K562 (cell line): ENCODE measurements at regions not wholly inside any gene's neighbourhood (a gene's known extent, or its start where the extent isn't known, plus 50 kb on each side); places are given as distances from the start of the nearest gene placed in this dataset.

ENCODE experiments used
- ATAC-seq: fragments of 200-7000 bp; cut with Tn5 transposase; 3 replicates; pipeline ENCODE4 v1.9.1; 2020; ENCODE audit warnings: moderate library complexity
- BruUV-seq: library from RNA; stranded (reverse); fragments of 400-500 nt; replicated peaks from 2 replicates; lab custom pipeline; 2021; lab: Mats Ljungman, UMichigan
- CTCF ChIA-PET: fragments of 300-600 bp; formaldehyde crosslinking; extraction: SDS; loops from one replicate; lab custom pipeline; 2021; ENCODE audit warnings: low intra/inter-chr PET ratio; lab: Yijun Ruan, JAX
- POLR2A ChIA-PET: fragments of 300-600, 350-650 bp; sonication (Branson Sonifier 250); formaldehyde crosslinking; extraction: SDS; loops from one replicate; lab custom pipeline; 2021; ENCODE audit warnings: antibody characterized with exemption, inconsistent platforms; lab: Yijun Ruan, JAX
- DNase-seq, 4 experiments: peaks; one replicate each; pipeline versions ENCODE4 v3.0.0 to v3.0.0-alpha.2; 2011 to 2018; ENCODE audit warnings: low spot score in 3 of 4, mixed read lengths in 3 of 4; ENCODE audit errors: extremely low read depth in 1 of 4
- FAIRE-seq: peaks from 2 replicates; lab custom pipeline; 2011; peaks lifted over from hg19 to GRCh38; lab: Jason Lieb, UNC
- H2AFZ ChIP-seq: 2 replicates; pipeline ENCODE4 v1.6.0; 2011; ENCODE audit warnings: low read depth, low read length, control low read depth, inconsistent platforms
- H3K27ac ChIP-seq: fragments of 200-600 bp; 3 replicates; pipeline ENCODE4 v1.8.0; 2011; ENCODE audit warnings: low read depth, mild to moderate bottlenecking, control low read depth, inconsistent platforms, low read length, moderate library complexity, mixed read lengths; ENCODE audit errors: extremely low read depth
- H3K27me3 ChIP-seq, 2 experiments: fragments of 300-600 bp in 1 of 2; 2 replicates in 1 of 2; 3 replicates in 1 of 2; pipeline versions ENCODE4 v1.6.0 to v1.8.0; 2011; ENCODE audit warnings: inconsistent platforms in 2 of 2, low read length in 2 of 2, mild to moderate bottlenecking in 1 of 2, mixed read lengths in 1 of 2, moderate library complexity in 1 of 2; ENCODE audit not compliant: control insufficient read depth in 2 of 2, insufficient read depth in 2 of 2
- H3K36me3 ChIP-seq: fragments of 300-600 bp; 3 replicates; pipeline ENCODE4 v1.8.0; 2011; ENCODE audit warnings: mild to moderate bottlenecking, low read length, inconsistent platforms; ENCODE audit not compliant: control insufficient read depth, insufficient read depth
- H3K4me1 ChIP-seq, 2 experiments: fragments of 200-600 bp in 1 of 2; replicated peaks in 1 of 2; 2 replicates in 1 of 2; 3 replicates in 1 of 2; pipeline versions ENCODE4 v1.5.1 to v1.8.0; 2011; ENCODE audit warnings: inconsistent platforms in 2 of 2, low read length in 2 of 2, mild to moderate bottlenecking in 1 of 2, mixed read lengths in 1 of 2, moderate library complexity in 1 of 2; ENCODE audit not compliant: control insufficient read depth in 2 of 2, insufficient read depth in 2 of 2
- H3K4me2 ChIP-seq: 2 replicates; pipeline ENCODE4 v1.6.1; 2011; ENCODE audit warnings: low read length, control low read depth, inconsistent platforms, mixed read lengths; ENCODE audit not compliant: insufficient read depth
- H3K4me3 ChIP-seq: fragments of 200-600 bp; sonication (generic), shearing (Covaris generic); 2 replicates; pipeline ENCODE4 v1.5.1; 2016; ENCODE audit warnings: control low read depth, inconsistent platforms
- H3K79me2 ChIP-seq: fragments of 200-600 bp; 3 replicates; pipeline ENCODE4 v1.8.0; 2011; ENCODE audit warnings: low read length, inconsistent platforms; ENCODE audit not compliant: control insufficient read depth, insufficient read depth
- H3K9ac ChIP-seq, 2 experiments: 2 replicates each; pipeline versions ENCODE4 v1.6.0 to v1.6.1; 2011; ENCODE audit warnings: low read depth in 2 of 2, low read length in 2 of 2, control low read depth in 1 of 2, inconsistent platforms in 1 of 2, mild to moderate bottlenecking in 1 of 2, mixed read lengths in 1 of 2; ENCODE audit not compliant: insufficient read depth in 1 of 2
- H3K9me1 ChIP-seq: one replicate; pipeline ENCODE4 v1.6.0; 2011; ENCODE audit warnings: inconsistent platforms, mild to moderate bottlenecking, low read length, moderate library complexity; ENCODE audit not compliant: control insufficient read depth, insufficient read depth
- H3K9me3 ChIP-seq: replicated peaks from 2 replicates; pipeline ENCODE4 v1.5.1; 2011; ENCODE audit warnings: low read depth, low read length, inconsistent platforms; ENCODE audit not compliant: control insufficient read depth, insufficient read depth
- H4K20me1 ChIP-seq: replicated peaks from 2 replicates; pipeline ENCODE4 v1.6.1; 2011; ENCODE audit warnings: low read length, inconsistent platforms, mixed read lengths; ENCODE audit not compliant: control insufficient read depth, insufficient read depth
- C11orf30 ChIP-seq: fragments of 450-650 bp; IDR thresholded peaks from 2 replicates; pipeline ENCODE4 v1.6.1; 2016; ENCODE audit warnings: low read depth, mild to moderate bottlenecking
- DACH1 ChIP-seq: fragments of 450-650 bp; IDR thresholded peaks from 2 replicates; pipeline ENCODE4 v1.6.1; 2018; ENCODE audit not compliant: partially characterized antibody
- DPF2 ChIP-seq: fragments of 450-650 bp; IDR thresholded peaks from 2 replicates; pipeline ENCODE4 v1.6.1; 2016
- KDM1A ChIP-seq, 2 experiments: fragments of 450-650 bp; IDR thresholded peaks; 2 replicates each; pipeline ENCODE4 v1.6.1; 2016; ENCODE audit warnings: mild to moderate bottlenecking in 2 of 2
- KDM4B ChIP-seq, 2 experiments: fragments of 450-650 bp in 1 of 2; sonication (generic) in 1 of 2; IDR thresholded peaks; 2 replicates each; pipeline ENCODE4 v1.6.1; 2016 to 2017; ENCODE audit warnings: borderline replicate concordance in 2 of 2, antibody characterized with exemption in 1 of 2, low read depth in 1 of 2, mild to moderate bottlenecking in 1 of 2
- MEF2A ChIP-seq: IDR thresholded peaks from 2 replicates; pipeline ENCODE4 v1.6.1; 2011; ENCODE audit warnings: low read depth, mild to moderate bottlenecking, low read length, moderate library complexity; ENCODE audit not compliant: control insufficient read depth
- RBM25 ChIP-seq: fragments of 200-400 bp; formaldehyde crosslinking; IDR thresholded peaks from 2 replicates; pipeline ENCODE4 v1.6.1; 2018; ENCODE audit warnings: low read length, low read depth, moderate library complexity; ENCODE audit not compliant: severe bottlenecking
- SRSF3 ChIP-seq: fragments of 200-400 bp; formaldehyde crosslinking; IDR thresholded peaks from 2 replicates; pipeline ENCODE4 v1.6.1; 2016; ENCODE audit warnings: mild to moderate bottlenecking, low read length, moderate library complexity; ENCODE audit not compliant: insufficient read depth
- TAF9B ChIP-seq: fragments of 450-650 bp; IDR thresholded peaks from 2 replicates; pipeline ENCODE4 v1.6.1; 2018; ENCODE audit warnings: mild to moderate bottlenecking; ENCODE audit not compliant: partially characterized antibody
- TBL1XR1 ChIP-seq, 2 experiments: IDR thresholded peaks; 2 replicates each; pipeline ENCODE4 v1.6.1; 2012; ENCODE audit warnings: improper control_type of control experiment in 2 of 2, low read length in 2 of 2, mild to moderate bottlenecking in 1 of 2
- TRIM24 ChIP-seq, 2 experiments: fragments of 450-650 bp; IDR thresholded peaks; 2 replicates each; pipeline ENCODE4 v1.6.1; 2016
- ZKSCAN8 ChIP-seq: fragments of 200-800 bp; sonication (Bioruptor generic); IDR thresholded peaks from 2 replicates; pipeline ENCODE4 v1.6.1; 2016; ENCODE audit warnings: missing genetic modification characterization, missing compliant biosample characterization
- ZNF121 ChIP-seq: sonication (generic); formaldehyde crosslinking; conservative IDR thresholded peaks from 2 replicates; pipeline ENCODE4 v1.8.0; 2022; ENCODE audit warnings: missing genetic modification reagents
- ZNF134 ChIP-seq: fragments of 250-450 bp; sonication (Bioruptor Pico); conservative IDR thresholded peaks from 2 replicates; pipeline ENCODE4 v1.4.0; 2020
- ZNF175 ChIP-seq: fragments of 200-800 bp; sonication (Bioruptor generic); IDR thresholded peaks from 2 replicates; pipeline ENCODE4 v1.6.1; 2016; ENCODE audit warnings: low read depth, mild to moderate bottlenecking, missing genetic modification characterization, missing compliant biosample characterization
- in situ Hi-C: fragments of 300-500 bp; cut with MboI; formaldehyde crosslinking; loops from 4 replicates; pipeline ENCODE4 v1.15.0; 2018; ENCODE audit warnings: inconsistent platforms, mixed read lengths
- intact Hi-C: fragments of 100-400 bp; cut with micrococcal nuclease; formaldehyde crosslinking; loops from 2 replicates; pipeline ENCODE4 v1.14.2; 2022
- TF ChIP-seq, protein P1 (sequence below): fragments of 250-450 bp; sonication (Bioruptor Pico); IDR thresholded peaks from 2 replicates; pipeline ENCODE4 v1.8.0; 2022; ENCODE audit warnings: inconsistent platforms, mild to moderate bottlenecking, moderate library complexity, borderline replicate concordance
- TF ChIP-seq, protein P2 (sequence below): sonication (generic); formaldehyde crosslinking; IDR thresholded peaks from 2 replicates; pipeline ENCODE4 v1.8.1; 2022; ENCODE audit warnings: missing genetic modification reagents
- TF ChIP-seq, protein P3 (sequence below): fragments of 250-450 bp; sonication (Bioruptor Pico); IDR thresholded peaks from 2 replicates; pipeline ENCODE4 v1.5.0; 2021; ENCODE audit warnings: mild to moderate bottlenecking, borderline replicate concordance

- TF ChIP-seq, protein P1, sequence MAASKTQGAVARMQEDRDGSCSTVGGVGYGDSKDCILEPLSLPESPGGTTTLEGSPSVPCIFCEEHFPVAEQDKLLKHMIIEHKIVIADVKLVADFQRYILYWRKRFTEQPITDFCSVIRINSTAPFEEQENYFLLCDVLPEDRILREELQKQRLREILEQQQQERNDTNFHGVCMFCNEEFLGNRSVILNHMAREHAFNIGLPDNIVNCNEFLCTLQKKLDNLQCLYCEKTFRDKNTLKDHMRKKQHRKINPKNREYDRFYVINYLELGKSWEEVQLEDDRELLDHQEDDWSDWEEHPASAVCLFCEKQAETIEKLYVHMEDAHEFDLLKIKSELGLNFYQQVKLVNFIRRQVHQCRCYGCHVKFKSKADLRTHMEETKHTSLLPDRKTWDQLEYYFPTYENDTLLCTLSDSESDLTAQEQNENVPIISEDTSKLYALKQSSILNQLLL (CRISPR knock-in tag), result no peak
- TF ChIP-seq, protein P2, sequence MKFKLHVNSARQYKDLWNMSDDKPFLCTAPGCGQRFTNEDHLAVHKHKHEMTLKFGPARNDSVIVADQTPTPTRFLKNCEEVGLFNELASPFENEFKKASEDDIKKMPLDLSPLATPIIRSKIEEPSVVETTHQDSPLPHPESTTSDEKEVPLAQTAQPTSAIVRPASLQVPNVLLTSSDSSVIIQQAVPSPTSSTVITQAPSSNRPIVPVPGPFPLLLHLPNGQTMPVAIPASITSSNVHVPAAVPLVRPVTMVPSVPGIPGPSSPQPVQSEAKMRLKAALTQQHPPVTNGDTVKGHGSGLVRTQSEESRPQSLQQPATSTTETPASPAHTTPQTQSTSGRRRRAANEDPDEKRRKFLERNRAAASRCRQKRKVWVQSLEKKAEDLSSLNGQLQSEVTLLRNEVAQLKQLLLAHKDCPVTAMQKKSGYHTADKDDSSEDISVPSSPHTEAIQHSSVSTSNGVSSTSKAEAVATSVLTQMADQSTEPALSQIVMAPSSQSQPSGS (CRISPR knock-in tag), result no peak
- TF ChIP-seq KDM4B (IDR thresholded peaks at IDR 0.05; ENCODE audit: borderline replicate concordance in 2 of 2, low read depth in 1 of 2), result no peak
- TF ChIP-seq SRSF3, result no peak
- peak; percentile 93 for TF ChIP-seq MEF2A
- TF ChIP-seq ZNF175, result peak; percentile 81
- 0 out of 2 replicates have a peak, but pooled peaks have one; percentile 19 for TF ChIP-seq DPF2
Measured at GRCh38 chr5:91272858-91273257, 110.3 kb downstream of the ARRDC3 start (continued).

- H3K27me3 ChIP-seq, result no peaks in the 10 kb centered on the region
- H3K9ac ChIP-seq, result no peak overlapping the region
- CTCF ChIA-PET, result no interaction called here
- no peak overlapping the region for H3K27ac ChIP-seq
- ATAC-seq, result no peak
- POLR2A ChIA-PET, result interaction anchor here (0.9 kb wide), 1 partner anchor 8 kb away, joined by 3 read pairs; no protein-coding TSS in a partner anchor
- no peak overlapping the region for H2AFZ ChIP-seq
- DNase-seq, result no peak
- intact Hi-C loops (no loop called here), in situ Hi-C loops (no loop called here)
- no peaks in the 10 kb centered on the region for H4K20me1 ChIP-seq
- BruUV-seq, result no TSS peak
- H3K4me2 ChIP-seq, result no peak overlapping the region
- H3K4me3 ChIP-seq, result no peak overlapping the region
- FAIRE-seq, result no peak
- no peaks in the 10 kb centered on the region for H3K9me3 ChIP-seq
- H3K9me1 ChIP-seq, result no peaks in the 10 kb centered on the region
- no peaks in the 10 kb centered on the region for H3K79me2 ChIP-seq
- H3K36me3 ChIP-seq, result no peaks in the 10 kb centered on the region
- H3K4me1 ChIP-seq, result peaks cover 4 to 7% of the 10 kb centered on the region in 2 experiments; a peak in 2 of 5 replicates
- TF ChIP-seq ZKSCAN8 (CRISPR knock-in tag) (no peak), TBL1XR1 (IDR thresholded peaks at IDR 0.05; ENCODE audit: low read length in 2 of 2) (no peak), KDM1A (IDR thresholded peaks at IDR 0.05) (no peak), TAF9B (no peak), ZNF121 (CRISPR knock-in tag) (peak; percentile 47), C11orf30 (peak; percentile 16; the same call in 1 of the 2 replicates), ZNF134 (CRISPR knock-in tag) (no peak), RBM25 (peak; percentile 5), DACH1 (no peak), TRIM24 (IDR thresholded peaks at IDR 0.05) (no peak)
- TF ChIP-seq, protein P3, sequence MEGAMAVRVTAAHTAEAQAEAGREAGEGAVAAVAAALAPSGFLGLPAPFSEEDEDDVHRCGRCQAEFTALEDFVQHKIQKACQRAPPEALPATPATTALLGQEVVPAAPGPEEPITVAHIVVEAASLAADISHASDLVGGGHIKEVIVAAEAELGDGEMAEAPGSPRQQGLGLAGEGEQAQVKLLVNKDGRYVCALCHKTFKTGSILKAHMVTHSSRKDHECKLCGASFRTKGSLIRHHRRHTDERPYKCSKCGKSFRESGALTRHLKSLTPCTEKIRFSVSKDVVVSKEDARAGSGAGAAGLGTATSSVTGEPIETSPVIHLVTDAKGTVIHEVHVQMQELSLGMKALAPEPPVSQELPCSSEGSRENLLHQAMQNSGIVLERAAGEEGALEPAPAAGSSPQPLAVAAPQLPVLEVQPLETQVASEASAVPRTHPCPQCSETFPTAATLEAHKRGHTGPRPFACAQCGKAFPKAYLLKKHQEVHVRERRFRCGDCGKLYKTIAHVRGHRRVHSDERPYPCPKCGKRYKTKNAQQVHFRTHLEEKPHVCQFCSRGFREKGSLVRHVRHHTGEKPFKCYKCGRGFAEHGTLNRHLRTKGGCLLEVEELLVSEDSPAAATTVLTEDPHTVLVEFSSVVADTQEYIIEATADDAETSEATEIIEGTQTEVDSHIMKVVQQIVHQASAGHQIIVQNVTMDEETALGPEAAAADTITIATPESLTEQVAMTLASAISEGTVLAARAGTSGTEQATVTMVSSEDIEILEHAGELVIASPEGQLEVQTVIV, result no peak
Measured at GRCh38 chr5:91271999-91272398, 111.1 kb downstream of the ARRDC3 start.
